Adipose tissue (tissue), 3 donors: ENCODE measurements at regions not wholly inside any gene's neighbourhood (a gene's known extent, or its start where the extent isn't known, plus 50 kb on each side); places are given as distances from the start of the nearest gene placed in this dataset.

Experiments used
- H3K27ac ChIP-seq: one replicate; pipeline ENCODE4 v1.5.1; 2013; ENCODE audit warnings: low read depth, low read length
- WGBS, 3 donors: extraction: QIAGEN DNeasy Blood & Tissue Kit; methylation state at CpG; one replicate each; pipeline ENCODE4 v1.1.7; 2013; 5-methylcytosine and 5-hydroxymethylcytosine counted together
- donor health status: healthy with polysubstance abuse.
- donor health status: Bipolar disorder and iron deficiency.
- donor health status: healthy.

- H3K27ac ChIP-seq = no peak overlapping the region
- 83 to 88% (median 85%) methylated on average over 4 of the region's 4 CpGs for WGBS, 3 donors
Measured at GRCh38 chr2:45138904-45139303, 129.7 kb upstream of the SIX2 start.

DNA sequence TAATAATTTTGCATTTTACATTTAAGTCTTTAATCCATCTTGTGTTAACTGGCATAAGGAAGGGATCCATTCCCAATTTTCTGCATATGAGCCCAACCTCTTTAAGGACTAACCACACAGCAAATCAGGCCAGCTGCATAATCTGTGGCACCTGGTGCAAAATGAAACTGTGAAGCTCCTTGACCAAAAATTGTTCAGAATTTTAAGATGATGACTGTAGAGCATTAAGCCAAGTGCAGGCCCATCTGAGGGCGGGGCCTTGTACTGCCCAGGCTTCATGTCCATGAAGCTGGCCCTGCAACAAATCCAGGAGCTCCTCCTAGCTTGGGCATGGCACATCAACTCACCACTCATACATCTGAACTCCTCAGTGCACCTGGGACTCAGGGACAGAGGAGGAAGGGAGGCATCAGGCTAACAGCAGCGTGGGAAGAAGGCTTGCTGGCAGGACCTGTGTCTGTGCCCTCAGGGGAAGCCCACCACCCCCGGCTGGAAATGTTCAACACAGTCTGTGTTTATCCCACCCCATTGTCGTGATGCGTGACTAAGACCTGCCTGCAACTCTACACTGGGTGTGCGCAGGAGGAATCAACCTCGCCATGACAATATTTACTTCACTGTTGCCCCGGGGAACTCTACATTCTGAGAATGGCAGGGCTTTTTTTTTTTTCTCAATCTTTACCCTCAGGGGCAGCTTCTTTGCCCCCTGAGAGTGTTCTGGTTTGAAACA is 128.9 kb upstream of the SIX2 start:
- no peak overlapping the region for H3K27ac ChIP-seq
- WGBS, 3 donors = 88 to 94% (median 92%) methylated on average over 8 of the region's 8 CpGs

DNA sequence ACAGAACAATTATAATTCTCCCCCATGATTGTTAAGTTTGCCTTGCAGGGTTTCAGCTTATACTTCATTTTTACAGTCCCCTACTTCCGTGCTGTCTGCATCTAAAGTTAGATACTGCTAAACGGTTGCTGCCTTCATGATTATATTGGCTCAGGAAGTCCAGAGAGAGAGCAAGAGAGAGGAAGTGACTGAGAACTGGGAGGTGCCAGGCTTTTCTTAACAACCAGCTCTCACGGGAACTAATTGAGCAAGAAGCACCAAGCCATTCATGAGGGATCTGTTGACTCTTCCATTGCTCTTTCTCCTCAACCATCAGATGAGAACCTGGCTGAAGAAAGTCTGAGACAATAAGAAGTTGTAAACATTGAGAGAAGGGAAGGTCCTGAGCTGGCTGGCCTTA is 125.5 kb upstream of the SIX2 start:
- WGBS, 3 donors = 19 to 36% (median 22%) methylated on average over 3 of the region's 3 CpGs
- no peak overlapping the region for H3K27ac ChIP-seq

- 7 to 28% (median 14%) methylated on average over 1 of the region's 1 CpG for WGBS, 3 donors
- H3K27ac ChIP-seq = no peak overlapping the region
Measured at GRCh38 chr2:45134014-45134413, 124.8 kb upstream of the SIX2 start.

- H3K27ac ChIP-seq = no peak overlapping the region
- WGBS, 3 donors = 69 to 88% (median 76%) methylated on average over 4 of the region's 4 CpGs
Measured at GRCh38 chr2:45132551-45132950, 123.3 kb upstream of the SIX2 start.

DNA sequence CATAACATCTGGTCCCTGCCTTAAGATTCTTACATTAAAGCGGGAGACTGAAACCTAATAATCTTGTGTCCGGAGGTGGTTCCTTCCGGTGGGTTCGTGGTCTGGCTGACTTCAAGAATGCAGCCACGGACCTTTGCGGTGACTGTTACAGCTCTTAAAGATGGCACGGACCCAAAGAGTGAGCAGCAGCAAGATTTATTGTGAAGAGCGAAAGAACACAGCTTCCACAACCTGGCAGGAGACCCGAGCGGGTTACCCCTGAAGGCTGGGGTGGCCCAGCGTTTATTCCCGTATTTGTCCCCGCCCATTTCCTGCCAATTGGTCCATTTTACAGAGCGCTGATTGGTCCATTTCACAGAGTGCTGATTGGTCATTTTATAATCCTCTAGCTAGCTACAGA is 122.3 kb upstream of the SIX2 start:
- WGBS, 3 donors = 51 to 84% (median 61%) methylated on average over 14 of the region's 14 CpGs
- H3K27ac ChIP-seq = no peak overlapping the region

DNA sequence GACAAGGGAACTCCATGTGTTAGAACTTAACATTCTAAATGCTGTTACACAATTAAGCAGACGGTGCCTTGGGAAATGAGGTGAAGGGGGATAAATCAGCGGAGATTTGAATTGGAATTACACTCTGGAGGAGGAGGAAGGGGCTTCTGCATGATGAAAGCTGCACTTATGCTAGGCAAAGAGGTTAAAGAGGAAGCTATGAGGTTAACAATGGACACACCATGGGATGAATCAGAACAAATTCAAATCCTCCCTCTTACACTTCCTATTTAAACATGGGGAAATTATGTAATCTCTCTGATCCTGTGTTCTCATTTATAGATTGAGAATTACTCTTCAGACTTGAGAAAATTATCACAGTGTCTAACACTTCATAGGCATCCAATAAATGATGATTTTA is 121.5 kb upstream of the SIX2 start:
- H3K27ac ChIP-seq = no peak overlapping the region
- 45 to 79% (median 46%) methylated on average over 2 of the region's 2 CpGs for WGBS, 3 donors

GRCh38 chr2:45128580-45128997 is 119.3 kb upstream of the SIX2 start:
- WGBS, 3 donors = 32 to 79% (median 40%) methylated on average over 1 of the region's 1 CpG

GRCh38 chr2:45127891-45128290 is 118.6 kb upstream of the SIX2 start:
- 92 to 95% (median 93%) methylated on average over 4 of the region's 4 CpGs for WGBS, 3 donors
- H3K27ac ChIP-seq = no peak overlapping the region

More at GRCh38 chr2:45128580-45128997, 119.3 kb upstream of the SIX2 start:
- H3K27ac ChIP-seq = no peak overlapping the region

GRCh38 chr2:45127321-45127720 is 118.1 kb upstream of the SIX2 start:
- H3K27ac ChIP-seq = no peak overlapping the region
- WGBS, 3 donors = 88 to 92% (median 91%) methylated on average over 6 of the region's 6 CpGs

DNA sequence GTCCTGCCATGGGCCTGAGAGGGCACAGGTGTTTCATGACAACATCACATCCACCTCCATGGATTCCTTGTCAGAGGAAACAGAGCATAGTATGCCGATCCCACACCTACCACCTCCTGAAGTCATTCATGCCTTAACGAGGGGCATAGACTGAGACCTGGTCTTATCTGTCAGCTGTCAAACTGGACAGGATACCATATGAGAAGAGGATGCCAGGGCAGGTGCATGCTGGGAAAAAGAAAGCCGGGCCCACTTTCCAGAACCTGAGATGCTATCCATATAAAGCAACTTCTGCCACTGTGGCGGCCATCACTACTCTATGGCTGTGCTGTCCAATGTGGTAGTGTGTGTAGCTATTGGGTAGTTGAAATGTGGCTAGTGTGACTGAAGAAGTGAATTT is 116.0 kb upstream of the SIX2 start:
- no peak overlapping the region for H3K27ac ChIP-seq
- 88 to 92% (median 88%) methylated on average over 4 of the region's 4 CpGs for WGBS, 3 donors

DNA sequence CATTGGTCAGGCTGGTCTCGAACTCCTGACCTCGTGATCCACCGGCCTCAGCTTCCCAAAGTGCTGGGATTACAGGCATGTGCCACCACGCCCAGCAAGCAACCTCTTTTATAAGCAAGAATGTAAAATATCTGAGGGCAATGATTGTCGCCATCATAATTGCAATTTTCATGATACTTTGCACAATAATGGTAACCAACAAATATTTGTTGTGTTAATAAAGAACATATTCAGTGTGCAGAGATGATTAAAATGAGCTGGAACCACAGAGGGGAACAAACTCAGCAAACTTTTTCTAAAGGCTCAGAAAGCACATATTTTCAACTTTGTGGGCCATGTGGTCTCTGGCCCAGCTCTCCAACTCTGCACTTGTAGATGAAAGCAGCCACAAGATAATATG is 115.2 kb upstream of the SIX2 start:
- H3K27ac ChIP-seq = no peak overlapping the region
- 90 to 92% (median 91%) methylated on average over 5 of the region's 5 CpGs for WGBS, 3 donors

DNA sequence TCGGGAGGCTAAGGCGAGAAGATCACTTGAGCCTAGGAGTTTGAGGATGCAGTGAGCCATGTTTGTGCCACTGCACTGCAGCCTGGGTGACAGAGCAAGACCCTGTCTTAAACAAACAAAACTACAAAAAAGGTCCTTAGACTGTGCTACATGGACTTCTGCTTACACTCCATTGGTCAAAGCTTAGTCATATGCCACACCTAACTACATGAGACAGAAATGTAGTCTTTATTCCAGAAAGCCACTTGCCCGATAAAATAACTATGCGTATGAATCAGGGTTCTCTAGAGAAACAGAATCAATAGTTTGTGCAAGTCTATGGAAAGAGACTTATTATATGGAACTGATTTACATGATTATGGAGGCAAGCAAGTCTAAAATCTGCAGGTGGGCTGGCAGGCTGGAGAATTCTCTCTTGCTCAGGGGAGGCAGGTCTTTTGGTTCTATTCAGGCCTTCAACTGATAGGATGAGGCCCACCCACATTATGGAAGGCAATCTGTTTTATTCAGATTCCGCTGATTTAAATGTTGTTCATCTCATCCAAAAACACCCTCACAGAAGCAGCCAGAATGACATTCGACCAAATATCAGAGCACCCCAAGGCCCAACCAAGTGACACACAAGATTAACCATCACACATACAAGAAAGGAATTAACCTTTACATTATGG is 114.4 kb upstream of the SIX2 start:
- 85 to 92% (median 89%) methylated on average over 6 of the region's 6 CpGs for WGBS, 3 donors
- H3K27ac ChIP-seq = no peak overlapping the region

DNA sequence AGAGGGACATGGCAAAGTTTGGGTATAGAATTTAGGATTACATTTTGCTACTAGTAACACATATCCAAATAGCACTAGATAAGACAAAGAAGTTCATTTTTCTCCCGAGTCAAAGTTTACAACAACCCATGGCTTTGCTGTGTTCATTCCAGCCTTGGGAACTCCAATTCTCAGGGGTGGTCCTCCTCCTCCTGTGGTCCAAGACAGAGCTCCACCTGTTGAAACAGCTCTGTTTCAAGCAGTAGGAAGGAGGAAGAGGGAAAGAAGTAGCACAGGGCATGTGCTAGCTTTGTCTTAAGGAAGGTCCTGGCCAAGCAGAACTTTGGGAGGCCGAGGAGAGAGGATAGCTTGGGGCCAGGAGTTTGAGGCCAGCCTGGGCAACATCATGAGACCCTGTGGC is 113.8 kb upstream of the SIX2 start:
- WGBS, 3 donors = 83 to 85% (median 83%) methylated on average over 2 of the region's 2 CpGs
- no peak overlapping the region for H3K27ac ChIP-seq

DNA sequence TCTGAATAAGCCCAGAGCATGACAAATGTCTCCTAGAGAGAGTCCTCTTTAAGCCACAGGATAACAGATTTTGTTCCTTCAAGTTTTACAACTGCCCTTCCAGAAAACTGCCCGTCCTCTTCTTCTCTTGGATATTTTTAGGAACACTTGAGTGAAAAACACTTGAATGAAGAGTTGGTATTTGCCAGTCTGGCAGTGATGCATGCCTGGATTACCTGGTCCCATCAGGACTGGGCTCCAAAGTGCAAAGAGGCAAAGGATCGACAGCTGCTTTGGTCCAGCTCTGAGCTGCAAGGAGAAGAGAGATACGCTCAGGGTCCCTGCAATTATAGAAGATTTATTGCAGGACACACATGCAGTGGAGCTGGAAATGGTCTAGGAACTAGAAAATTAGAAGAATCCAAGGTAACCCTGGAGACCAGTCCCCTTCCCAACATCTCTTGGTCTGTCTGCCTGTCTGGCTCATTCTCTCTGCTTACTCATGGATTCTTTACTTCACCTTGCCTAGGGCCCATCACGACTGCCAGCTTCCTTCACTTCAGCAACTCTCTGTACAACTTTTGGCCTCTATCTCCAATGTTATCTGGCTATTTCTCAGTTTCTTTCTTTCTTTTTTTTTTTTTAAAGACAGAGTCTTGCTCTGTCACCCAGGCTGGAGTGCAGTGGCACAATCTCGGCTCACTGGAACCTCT is 112.1 kb upstream of the SIX2 start:
- H3K27ac ChIP-seq = no peak overlapping the region
- 81 to 86% (median 86%) methylated on average over 5 of the region's 5 CpGs for WGBS, 3 donors

- H3K27ac ChIP-seq = no peak overlapping the region
Measured at GRCh38 chr2:45120546-45120945, 111.3 kb upstream of the SIX2 start.

GRCh38 chr2:45119855-45120254 is 110.6 kb upstream of the SIX2 start:
- 76 to 90% (median 88%) methylated on average over 2 of the region's 2 CpGs for WGBS, 3 donors
- no peak overlapping the region for H3K27ac ChIP-seq

- 93 to 97% (median 96%) methylated on average over 5 of the region's 5 CpGs for WGBS, 3 donors
- H3K27ac ChIP-seq = no peak overlapping the region
Measured at GRCh38 chr2:45119038-45119437, 109.8 kb upstream of the SIX2 start.

- WGBS, 3 donors = 65 to 85% (median 79%) methylated on average over 1 of the region's 1 CpG
- H3K27ac ChIP-seq = no peak overlapping the region
Measured at GRCh38 chr2:45117383-45117782, 108.1 kb upstream of the SIX2 start.

DNA sequence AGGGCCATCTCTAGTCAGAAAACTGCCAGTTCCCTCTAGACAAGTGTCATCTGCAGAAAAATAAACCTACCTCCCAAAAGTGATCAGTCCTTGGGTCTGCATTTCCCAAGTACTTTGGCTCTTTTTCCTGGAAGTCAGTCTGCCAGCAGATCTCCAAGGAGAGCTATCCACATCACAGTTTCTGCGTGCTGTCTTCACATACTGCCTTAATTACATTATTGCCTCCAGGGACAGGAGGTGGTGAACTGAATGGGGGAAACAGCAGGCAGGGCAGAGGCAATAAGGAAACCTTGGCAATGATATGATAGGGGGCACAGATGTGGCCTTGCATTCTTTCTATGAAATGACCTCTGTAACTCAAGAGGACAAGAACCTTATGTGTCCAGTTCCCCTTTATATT is 105.9 kb upstream of the SIX2 start:
- 48 to 100% (median 74%) methylated on average over 1 of the region's 1 CpG for WGBS, 3 donors
- H3K27ac ChIP-seq = no peak overlapping the region
